B cell (primary cell): ENCODE measurements at regions not wholly inside any gene's neighbourhood (a gene's known extent, or its start where the extent isn't known, plus 50 kb on each side); places are given as distances from the start of the nearest gene placed in this dataset.

Experiments
- CTCF ChIP-seq: fragments of 200-600 bp; IDR thresholded peaks from one replicate; pipeline ENCODE4 v1.8.0; 2022; ENCODE audit warnings: antibody characterized with exemption, mild to moderate bottlenecking
- EZH2 ChIP-seq: IDR thresholded peaks from 2 replicates; pipeline ENCODE4 v1.6.1; 2012; ENCODE audit warnings: borderline replicate concordance, low read depth, mild to moderate bottlenecking, moderate library complexity, low read length; ENCODE audit not compliant: insufficient read depth, poor library complexity, severe bottlenecking

GRCh38 chr16:54424043-54424451 lies 137.5 kb upstream of the IRX3 start:
- no peak for TF ChIP-seq CTCF
- TF ChIP-seq EZH2 = no peak
